Astrocyte (in vitro differentiated cells and primary cell): ENCODE measurements at regions not wholly inside any gene's neighbourhood (a gene's known extent, or its start where the extent isn't known, plus 50 kb on each side); places are given as distances from the start of the nearest gene placed in this dataset.

ENCODE experiments used
- CTCF ChIP-seq: IDR thresholded peaks from 2 replicates; pipeline ENCODE4 v1.5.1; 2011; ENCODE audit warnings: low read depth, mild to moderate bottlenecking, inconsistent platforms, low read length, moderate library complexity; ENCODE audit not compliant: insufficient read depth
- EZH2 ChIP-seq: IDR thresholded peaks from 2 replicates; pipeline ENCODE4 v1.6.1; 2012; ENCODE audit warnings: mild to moderate bottlenecking, low read length, inconsistent platforms; ENCODE audit not compliant: insufficient read depth

GRCh38 chr14:58951143-58951542 is 237.3 kb upstream of the DAAM1 start:
- no peak for TF ChIP-seq CTCF
- TF ChIP-seq EZH2 = no peak
